Erythroblast (primary cell): ENCODE measurements at regions not wholly inside any gene's neighbourhood (a gene's known extent, or its start where the extent isn't known, plus 50 kb on each side); places are given as distances from the start of the nearest gene placed in this dataset.

Source experiments
- GATA1 ChIP-seq: IDR thresholded peaks from 2 replicates; pipeline ENCODE4 v1.6.1; 2011; ENCODE audit warnings: low read depth, mild to moderate bottlenecking, control low read depth, low read length, moderate library complexity
- POLR2A ChIP-seq: IDR thresholded peaks from 2 replicates; pipeline ENCODE4 v1.6.1; 2011; ENCODE audit warnings: mild to moderate bottlenecking, low read length

DNA sequence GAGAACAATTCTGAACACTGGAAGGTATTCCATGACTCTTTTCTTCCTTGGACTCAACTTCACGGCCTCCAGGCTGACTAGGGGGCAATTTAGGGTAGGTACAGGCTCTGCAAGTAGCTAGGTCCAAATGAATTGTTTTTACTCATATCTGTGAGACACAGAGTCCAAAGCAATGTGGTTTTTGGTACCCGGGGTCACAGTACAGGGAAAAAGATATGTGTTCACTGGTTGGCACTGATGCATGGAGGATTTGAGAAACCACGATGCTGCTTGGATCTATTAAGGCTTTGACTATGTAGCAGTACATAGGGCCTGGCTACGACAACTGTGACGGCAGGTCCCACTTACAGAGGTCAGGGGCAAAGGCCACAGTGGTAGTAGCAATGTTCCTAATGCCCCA is 200.6 kb downstream of the DUSP10 start:
- TF ChIP-seq POLR2A (no peak), GATA1 (no peak)
